OCI-LY1 (cell line): ENCODE measurements at regions not wholly inside any gene's neighbourhood (a gene's known extent, or its start where the extent isn't known, plus 50 kb on each side); places are given as distances from the start of the nearest gene placed in this dataset.

Experiments
- CTCF ChIP-seq: fragments of 200-600 bp; sonication (generic), shearing (Covaris generic); IDR thresholded peaks from 2 replicates; pipeline ENCODE4 v1.5.1; 2017; ENCODE audit warnings: mild to moderate bottlenecking, antibody characterized with exemption, low read length, moderate library complexity, mixed read lengths
- EZH2 ChIP-seq: fragments of 200-600 bp; sonication (generic), shearing (Covaris generic); IDR thresholded peaks from 2 replicates; pipeline ENCODE4 v1.8.0; 2017; ENCODE audit warnings: borderline replicate concordance, mixed run types, mild to moderate bottlenecking, antibody characterized with exemption, low read length, moderate library complexity, mixed read lengths

DNA sequence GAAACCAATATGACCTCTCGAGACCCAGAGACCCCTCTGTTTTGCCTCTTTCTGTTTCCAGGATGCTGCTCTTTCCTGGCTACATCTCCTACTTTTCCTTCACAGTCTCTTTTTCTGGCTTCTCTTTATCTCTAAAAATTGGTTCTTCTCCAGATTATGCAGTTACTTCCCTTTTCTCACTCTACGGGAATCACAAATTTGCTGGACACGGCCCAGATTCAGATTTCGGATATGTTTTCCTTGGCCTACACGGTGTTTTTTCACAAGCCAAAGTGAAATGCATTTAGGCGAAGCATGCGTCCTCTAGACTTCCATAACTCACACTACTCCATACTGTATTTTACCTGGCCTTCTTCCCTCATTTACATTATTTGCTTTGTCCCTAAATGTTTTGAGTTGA is 214.7 kb upstream of the MIR17HG start:
- TF ChIP-seq CTCF (no peak), EZH2 (no peak)
